HG03108 (cell line): ENCODE measurements at regions not wholly inside any gene's neighbourhood (a gene's known extent, or its start where the extent isn't known, plus 50 kb on each side); places are given as distances from the start of the nearest gene placed in this dataset.

Experiments used
- ATAC-seq: cut with Tn5 transposase; IDR thresholded peaks from one replicate; pipeline ENCODE4 v1.9.1; 2021; ENCODE audit warnings: moderate library complexity; ENCODE audit not compliant: unreplicated experiment

GRCh38 chr7:131159961-131160361 is 167.7 kb upstream of the MKLN1 start:
- ATAC-seq: no peak

DNA sequence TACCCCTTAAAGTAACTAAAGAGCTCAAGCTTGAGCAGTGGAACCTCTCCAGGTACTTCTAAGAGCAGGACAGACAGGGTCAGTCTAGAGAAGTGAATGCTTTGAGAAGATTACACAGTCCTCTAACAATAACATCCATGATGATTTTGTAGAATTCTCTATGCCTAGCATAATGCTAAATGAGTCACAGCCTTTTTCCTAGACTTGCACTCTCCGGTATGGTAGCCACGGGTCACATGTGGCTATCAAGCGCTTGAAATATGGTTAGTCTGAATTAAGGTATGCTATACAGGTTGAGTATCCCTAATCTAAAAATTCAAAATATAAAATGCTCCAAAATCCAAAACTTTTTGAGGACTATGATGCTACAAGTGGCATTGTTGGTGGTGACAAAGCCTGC is 166.6 kb upstream of the MKLN1 start:
- ATAC-seq: no peak

DNA sequence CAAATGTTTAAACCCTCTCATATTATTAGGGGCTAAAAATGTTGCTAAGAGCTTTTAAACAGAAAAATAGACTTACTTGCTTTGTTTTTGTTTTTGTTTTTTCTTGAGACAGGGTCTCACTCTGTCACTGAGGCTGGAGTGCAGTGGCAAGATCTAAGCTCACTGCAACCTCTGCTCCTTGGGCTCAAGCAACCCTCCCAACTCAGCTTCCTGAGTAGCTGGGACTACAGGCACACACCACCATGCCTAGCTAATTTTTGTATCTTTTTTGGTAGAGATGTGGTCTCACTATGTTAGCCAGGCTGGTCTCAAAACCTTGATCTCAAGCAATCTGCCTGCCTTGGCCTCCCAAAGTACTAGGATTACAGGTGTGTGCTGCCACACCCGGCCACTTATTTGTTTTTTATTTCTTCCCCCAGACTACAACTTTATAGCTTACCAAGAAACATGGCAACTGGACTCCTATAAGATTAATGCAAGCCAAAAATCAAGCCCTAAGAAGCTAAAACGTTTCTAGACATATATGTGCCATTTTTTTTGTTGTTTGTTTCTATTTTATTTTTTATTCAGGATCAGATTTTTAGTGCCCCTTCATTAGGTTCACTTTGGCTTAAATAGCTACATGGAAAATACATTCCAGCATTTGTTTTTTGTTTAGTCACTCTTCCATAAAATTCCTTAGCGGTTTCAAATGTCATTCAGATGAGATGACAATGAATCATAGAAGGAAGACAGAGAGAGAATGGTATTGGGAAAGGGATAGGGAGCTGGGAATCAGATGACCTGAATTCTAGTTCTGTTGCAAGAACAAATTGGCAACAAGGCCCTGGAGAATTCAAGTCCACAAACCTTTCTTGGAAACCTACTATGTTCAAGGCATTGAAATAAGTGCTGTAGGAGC is 163.4 kb upstream of the MKLN1 start:
- ATAC-seq: no peak

GRCh38 chr7:131166066-131166465 is 161.6 kb upstream of the MKLN1 start:
- ATAC-seq: no peak

- ATAC-seq: no peak
Measured at GRCh38 chr7:131170440-131171271, 157.0 kb upstream of the MKLN1 start.

GRCh38 chr7:131173145-131173890 is 154.4 kb upstream of the MKLN1 start:
- ATAC-seq: no peak

- no peak for ATAC-seq
Measured at GRCh38 chr7:131174391-131174790, 153.3 kb upstream of the MKLN1 start.

DNA sequence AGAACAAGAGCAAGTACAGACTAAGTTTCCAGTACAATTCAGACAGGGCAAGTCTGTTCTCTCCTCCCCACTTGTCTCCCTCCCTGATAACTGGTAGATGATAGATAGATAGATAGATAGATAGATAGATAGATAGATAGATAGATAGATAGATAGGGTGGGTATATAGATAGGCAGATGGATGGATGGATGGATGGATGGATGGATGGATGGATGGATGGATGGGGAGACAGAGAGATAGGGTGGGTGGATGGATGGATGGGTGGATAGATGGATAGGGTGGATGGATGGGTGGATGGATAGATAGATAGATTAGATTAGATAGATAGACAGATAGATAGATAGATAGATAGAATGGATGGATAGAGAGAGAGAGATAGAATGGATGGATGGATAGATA is 152.8 kb upstream of the MKLN1 start:
- no peak for ATAC-seq

GRCh38 chr7:131182446-131183058 is 145.1 kb upstream of the MKLN1 start:
- ATAC-seq: no peak

- ATAC-seq: no peak
Measured at GRCh38 chr7:131183072-131183471, 144.6 kb upstream of the MKLN1 start.

GRCh38 chr7:131183611-131184119 is 144.0 kb upstream of the MKLN1 start:
- ATAC-seq: no peak

DNA sequence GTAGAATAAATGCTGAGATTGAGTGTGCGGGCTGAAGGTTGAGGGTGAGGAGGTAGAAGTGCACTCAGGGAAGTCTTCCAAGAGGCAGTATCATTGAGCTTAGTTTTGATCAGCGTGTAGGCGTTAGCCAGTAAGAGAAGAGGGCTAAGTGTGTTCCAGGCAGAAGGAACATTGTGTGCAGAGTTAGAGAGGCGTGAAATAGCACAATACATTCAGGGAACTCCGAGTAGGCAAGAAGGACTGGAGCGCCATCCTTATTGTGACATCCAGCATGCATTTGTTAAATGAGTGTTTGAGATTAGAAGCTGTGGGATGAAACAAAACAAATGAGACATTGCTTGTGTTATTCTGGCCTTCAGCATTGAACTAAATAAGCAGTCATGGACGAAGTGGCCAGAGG is 140.9 kb upstream of the MKLN1 start:
- ATAC-seq: no peak

GRCh38 chr7:131188367-131189339 is 139.0 kb upstream of the MKLN1 start:
- ATAC-seq: no peak

- ATAC-seq: no peak
Measured at GRCh38 chr7:131189488-131189887, 138.2 kb upstream of the MKLN1 start.

DNA sequence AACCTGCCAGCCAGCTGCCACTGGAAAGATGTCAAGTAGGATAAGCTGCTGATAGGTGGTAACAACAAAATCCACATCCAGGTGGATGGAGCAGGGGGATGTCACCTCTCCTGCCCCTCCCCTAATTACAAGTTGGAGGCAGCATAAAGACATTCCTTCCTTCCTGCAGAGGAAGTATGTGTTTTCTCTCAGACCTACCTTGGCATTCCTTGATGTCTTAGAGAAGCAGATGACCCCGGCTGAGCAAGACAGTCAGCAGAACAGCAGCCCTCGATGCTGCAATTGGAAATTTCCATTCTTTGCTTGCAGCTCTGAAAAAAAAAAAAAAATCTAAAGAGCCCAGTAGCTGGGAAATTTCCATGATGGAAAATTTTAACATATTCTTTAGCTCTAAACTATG is 137.5 kb upstream of the MKLN1 start:
- no peak for ATAC-seq

GRCh38 chr7:131190581-131190980 is 137.1 kb upstream of the MKLN1 start:
- ATAC-seq: no peak

DNA sequence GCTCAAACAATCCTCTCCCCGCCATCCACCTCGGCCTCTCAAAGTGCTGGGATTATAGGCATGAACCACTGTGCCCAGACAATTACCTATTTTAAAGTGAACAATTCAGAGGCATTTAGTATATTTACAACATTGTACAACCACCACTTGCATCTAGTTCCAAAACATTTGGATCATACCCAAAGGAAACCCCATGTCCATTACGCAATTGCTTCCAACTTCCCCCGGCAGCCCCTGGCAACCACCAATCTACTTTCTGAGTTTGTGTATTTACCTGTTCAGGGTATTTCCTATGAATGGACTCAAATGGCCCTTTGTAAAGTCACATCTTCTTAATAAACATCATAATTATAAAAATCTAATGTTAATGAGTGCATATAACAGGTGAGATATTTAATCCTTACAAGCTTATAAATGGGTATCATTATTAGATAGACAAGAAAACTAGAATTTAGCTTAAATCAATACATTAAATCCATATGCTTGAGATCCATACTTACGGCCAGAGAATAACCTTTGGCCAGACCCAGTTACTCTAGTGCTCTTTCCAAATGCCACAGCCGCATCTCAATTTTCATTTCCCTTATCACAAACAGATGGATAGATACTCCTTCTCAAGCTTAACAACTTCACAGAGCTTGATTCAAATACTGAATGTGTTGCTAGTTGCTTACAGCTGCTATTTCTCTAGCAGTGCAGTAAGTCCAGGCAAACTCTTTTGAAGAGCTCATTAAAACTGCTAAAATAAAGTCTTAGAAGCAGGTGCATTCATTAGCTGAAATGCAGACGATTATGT is 133.4 kb upstream of the MKLN1 start:
- no peak for ATAC-seq

DNA sequence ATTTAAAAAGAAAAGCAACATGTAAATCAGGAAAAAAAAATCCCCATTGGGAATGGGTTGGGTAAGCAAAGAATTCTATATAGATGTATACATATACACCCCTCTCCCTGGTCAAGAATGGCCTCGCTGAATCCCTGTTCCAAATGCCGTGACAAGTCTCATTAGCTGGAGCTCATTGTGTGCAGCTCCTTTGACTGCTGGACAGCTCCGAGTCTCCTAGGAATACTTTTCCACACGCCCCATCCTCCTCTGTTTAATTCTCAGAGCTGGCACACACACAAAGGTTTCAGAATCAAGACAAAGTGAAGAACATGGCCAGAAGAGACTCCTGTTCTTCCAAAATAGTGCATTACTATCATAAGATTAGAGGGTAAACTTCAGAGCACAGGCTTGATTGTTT is 130.9 kb upstream of the MKLN1 start:
- no peak for ATAC-seq
